ENCODE measurements at regions not wholly inside any gene's neighbourhood (a gene's known extent, or its start where the extent isn't known, plus 50 kb on each side); places are given as distances from the start of the nearest gene placed in this dataset.
"Not testable (repeated sequence)": the region's sequence is repeated elsewhere in the genome, so short reads cannot be mapped to it uniquely, and the experiment has no call there.

DNA sequence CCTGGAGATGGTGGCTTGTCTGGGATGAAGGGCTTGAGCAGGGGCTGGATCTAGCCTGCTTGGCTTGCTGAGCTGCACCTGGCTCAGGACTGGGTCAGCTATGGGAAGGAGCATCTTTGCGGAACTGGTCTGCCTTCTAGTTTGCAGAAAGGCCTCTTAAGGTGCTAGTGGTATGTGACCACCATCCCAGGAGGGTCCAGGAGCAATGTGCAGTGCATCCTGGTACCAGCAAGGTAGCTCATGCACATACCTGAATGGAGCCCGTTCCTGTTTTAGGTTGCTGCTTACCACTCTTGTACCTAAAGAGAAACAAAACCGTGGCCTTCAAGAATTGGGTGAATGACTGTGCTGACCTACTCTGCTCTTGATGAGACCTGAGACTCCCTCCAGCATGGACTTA is 118.6 kb upstream of the PELI1 start:
- WGBS, 10 experiments: 40 to 100% (median 100%) methylated on average over 1 to 3 of the region's 3 CpGs; no CpG with 5 or more reads in 2 of the 10 experiments
- Histone ChIP-seq H3K4me3 (no peak overlapping the region), H3K27ac (peak overlapping the region in 1 of 2 donors; percentile 81), H3K4me1 (replicated peaks in 1 of 2) (peaks cover 9 to 19% of the 10 kb centered on the region in 2 donors)
- ATAC-seq (replicated peaks in 6 of 8): peak in 3 of 8 experiments; percentile 16 to 44 (median 35)
- in situ Hi-C loops (cut with MboI; ENCODE audit: low pct_unique_long_range_greater_than_20kb in 2 of 9, low sequenced_read_pairs in 9 of 9, unreplicated experiment in 9 of 9): no loop called here

DNA sequence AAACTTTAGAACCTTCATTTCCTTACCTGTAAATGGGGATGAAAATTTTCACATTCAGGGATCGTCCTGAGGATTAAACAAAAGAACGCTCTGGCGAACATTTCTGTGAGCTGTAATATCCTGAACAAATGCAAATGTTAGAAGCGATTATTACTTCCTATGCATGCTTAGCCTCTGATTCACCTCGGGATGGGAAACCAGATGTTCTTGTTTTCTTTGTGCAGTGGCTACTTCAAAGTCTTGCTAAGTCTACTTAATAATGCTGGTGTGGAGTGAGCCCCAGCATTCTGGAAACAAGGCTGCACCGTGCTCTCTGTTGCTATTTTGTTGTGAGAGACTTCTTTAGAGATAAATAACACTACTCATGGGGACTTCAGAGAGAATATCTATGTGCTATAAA is 119.1 kb upstream of the PELI1 start:
- in situ Hi-C loops (cut with MboI; ENCODE audit: low pct_unique_long_range_greater_than_20kb in 2 of 9, low sequenced_read_pairs in 9 of 9, unreplicated experiment in 9 of 9): no loop called here
- Histone ChIP-seq H3K4me3 (no peak overlapping the region), H3K4me1 (replicated peaks in 1 of 2) (peaks cover 12 to 19% of the 10 kb centered on the region in 2 donors), H3K27ac (no peak overlapping the region)
- ATAC-seq (replicated peaks in 6 of 8): peak in 3 of 8 experiments; percentile 90 to 96 (median 94)
- WGBS, 10 experiments: 0 to 80% (median 20%) methylated on average over 2 to 6 of the region's 6 CpGs; no CpG with 5 or more reads in 2 of the 10 experiments

DNA sequence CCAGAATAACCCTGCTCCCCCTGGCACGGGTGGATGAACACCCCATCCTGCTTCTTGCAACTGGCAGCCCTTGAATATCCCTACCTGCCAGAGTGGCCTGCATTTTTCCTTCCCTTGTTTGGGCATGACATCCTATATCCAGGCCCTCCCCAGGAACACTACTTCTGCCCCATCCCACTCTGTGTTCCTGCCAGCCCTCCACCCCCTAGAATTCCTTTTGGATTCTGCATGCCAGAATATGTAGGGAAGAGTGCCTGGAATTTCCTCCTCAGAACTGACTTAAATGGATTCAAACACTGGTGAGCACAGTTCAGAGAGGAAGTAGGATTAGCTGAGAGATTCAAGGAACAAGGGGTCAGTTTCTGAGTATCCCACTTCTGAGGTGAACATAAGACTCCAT is 123.5 kb upstream of the PELI1 start:
- in situ Hi-C loops (cut with MboI; ENCODE audit: low pct_unique_long_range_greater_than_20kb in 2 of 9, low sequenced_read_pairs in 9 of 9, unreplicated experiment in 9 of 9): no loop called here
- H3K27ac ChIP-seq: no peak overlapping the region
- H3K4me1 ChIP-seq (replicated peaks in 1 of 2): peaks cover 5 to 13% of the 10 kb centered on the region in 2 donors
- 40 to 100% (median 60%) methylated on average over 1 of the region's 1 CpG; no CpG with 5 or more reads in 7 of the 10 experiments for WGBS, 10 experiments
- ATAC-seq (replicated peaks in 6 of 8): peak in 1 of 8 experiments; percentile 27
- H3K4me3 ChIP-seq: no peak overlapping the region

DNA sequence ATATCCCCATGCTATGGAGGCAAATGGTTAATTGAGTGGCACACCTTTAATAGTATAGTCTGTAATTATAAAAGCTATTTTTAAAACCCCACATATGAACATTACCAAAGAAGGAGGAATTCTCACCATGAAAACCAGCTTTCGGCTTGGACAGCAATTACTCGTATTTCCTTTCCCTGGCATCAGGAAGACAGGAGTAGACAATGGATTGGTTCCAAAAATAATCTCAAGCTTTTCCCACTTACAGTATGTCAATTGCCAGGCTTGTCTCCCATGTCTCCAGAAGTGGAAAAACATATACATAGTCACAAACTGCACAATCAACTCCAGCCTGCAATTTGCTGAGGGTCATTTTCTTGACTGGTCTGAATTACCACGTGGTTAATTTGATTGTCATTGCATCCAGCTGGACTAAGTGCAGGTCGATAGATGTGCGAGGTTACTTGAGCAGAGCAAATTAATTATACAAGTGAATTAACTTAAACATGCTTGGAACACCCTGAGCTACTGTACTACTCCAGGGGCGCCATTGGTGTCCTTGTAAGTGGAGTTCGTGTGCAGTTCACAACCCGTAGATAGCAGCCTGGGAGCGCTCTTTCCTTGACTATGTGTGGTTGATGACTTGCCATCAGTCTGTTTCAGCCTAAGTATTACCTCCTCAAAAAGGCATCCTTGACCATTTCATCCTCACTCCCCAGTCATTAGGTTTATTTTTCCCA is 124.3 kb upstream of the PELI1 start:
- H3K27ac ChIP-seq: no peak overlapping the region
- no peak overlapping the region for H3K4me3 ChIP-seq
- H3K4me1 ChIP-seq (replicated peaks in 1 of 2): peaks cover 11 to 18% of the 10 kb centered on the region in 2 donors
- WGBS, 10 experiments: 42 to 100% (median 82%) methylated on average over 2 to 9 of the region's 9 CpGs
- in situ Hi-C loops (cut with MboI; ENCODE audit: low pct_unique_long_range_greater_than_20kb in 2 of 9, low sequenced_read_pairs in 9 of 9, unreplicated experiment in 9 of 9): no loop called here
- ATAC-seq (replicated peaks in 6 of 8): peak in 3 of 8 experiments; percentile 24 to 62 (median 51)

DNA sequence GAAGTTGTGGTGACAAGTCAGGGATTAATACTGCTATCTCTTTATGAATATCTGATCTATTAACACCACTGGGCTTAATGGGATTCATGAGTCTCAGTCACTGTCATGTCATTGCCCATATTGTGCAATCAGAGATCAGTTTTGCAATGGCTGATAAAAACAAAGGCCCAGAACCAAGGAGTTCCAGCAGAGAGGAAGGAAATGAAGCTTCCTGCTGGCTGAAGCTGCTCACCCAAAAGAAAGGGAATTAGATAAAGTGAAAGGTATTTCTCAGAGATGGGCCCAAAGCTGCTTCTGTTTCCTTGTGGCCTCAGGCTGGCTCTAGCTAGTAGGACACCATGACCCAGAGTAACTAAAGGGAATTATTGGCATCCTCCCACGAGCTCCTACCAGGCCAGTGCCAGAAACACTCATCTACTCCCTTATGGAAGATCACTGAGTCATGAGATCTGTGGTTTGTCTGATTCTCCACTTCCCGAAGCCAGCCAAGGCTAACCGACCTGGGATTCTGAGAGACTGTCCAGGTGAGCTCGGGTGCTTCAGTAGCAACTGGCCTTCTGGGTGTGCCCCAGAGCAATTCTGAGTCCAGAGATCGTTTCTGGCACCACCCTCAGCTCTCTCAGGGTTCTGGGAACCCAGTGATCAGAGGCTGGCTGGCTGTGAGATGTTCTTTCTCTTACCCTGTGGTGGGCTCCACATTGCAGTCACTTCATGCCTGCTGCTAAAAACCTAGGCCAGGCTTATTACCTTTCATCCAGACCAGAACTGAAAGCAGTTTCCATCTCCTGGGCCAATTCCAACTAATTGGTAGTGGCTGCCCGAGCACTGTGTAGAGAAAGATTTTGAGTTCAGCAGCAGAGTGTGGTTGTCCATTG is 129.5 kb upstream of the PELI1 start:
- in situ Hi-C loops (cut with MboI; ENCODE audit: low pct_unique_long_range_greater_than_20kb in 2 of 9, low sequenced_read_pairs in 9 of 9, unreplicated experiment in 9 of 9): no loop called here
- H3K4me1 ChIP-seq (replicated peaks in 1 of 2): peaks cover 11 to 15% of the 10 kb centered on the region in 2 donors
- no peak overlapping the region for H3K27ac ChIP-seq
- no peak overlapping the region for H3K4me3 ChIP-seq
- peak in 5 of 8 experiments; percentile 31 to 84 (median 36) for ATAC-seq (replicated peaks in 6 of 8)
- WGBS, 10 experiments: 10 to 87% (median 85%) methylated on average over 2 to 4 of the region's 6 CpGs; no CpG with 5 or more reads in 6 of the 10 experiments

DNA sequence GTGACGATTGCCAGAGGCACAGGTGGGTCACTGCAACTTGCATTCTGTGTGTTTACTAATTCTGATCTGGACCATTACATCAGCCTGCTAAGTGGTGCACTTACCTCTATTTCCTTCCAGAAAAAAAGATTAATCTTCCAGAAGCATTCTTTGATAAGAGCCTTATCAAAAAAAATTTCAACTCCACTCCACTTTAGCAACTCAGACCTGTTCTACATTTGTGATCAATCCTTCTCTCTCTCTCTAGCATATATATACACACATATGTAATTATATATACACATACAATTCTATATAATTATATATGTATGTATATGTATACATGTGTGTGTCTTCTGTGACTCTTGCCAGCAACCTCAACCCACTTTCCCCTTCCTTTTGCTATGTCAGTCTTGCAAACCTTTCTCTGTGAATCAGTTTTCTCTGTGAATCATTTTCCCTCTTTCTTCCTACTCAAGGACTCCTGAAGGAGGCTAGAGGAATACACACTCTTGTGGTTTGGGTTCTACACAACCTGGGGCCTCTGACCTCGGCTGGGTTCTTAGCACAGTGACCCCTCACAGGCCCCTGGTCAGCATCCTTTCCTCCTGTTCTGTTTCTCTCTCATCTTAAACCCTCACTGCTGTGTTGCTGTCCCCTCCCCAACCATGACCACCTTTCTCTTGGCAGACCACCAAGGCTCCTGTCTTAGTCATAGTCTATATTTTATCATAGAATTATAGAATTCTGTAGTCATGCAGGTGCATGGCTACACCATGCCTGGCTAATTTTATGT is 130.4 kb upstream of the PELI1 start:
- ATAC-seq (replicated peaks in 6 of 8): no peak
- no peak overlapping the region for H3K4me3 ChIP-seq
- in situ Hi-C loops (cut with MboI; ENCODE audit: low pct_unique_long_range_greater_than_20kb in 2 of 9, low sequenced_read_pairs in 9 of 9, unreplicated experiment in 9 of 9): no loop called here
- H3K4me1 ChIP-seq (replicated peaks in 1 of 2): peaks cover 9 to 11% of the 10 kb centered on the region in 2 donors
- H3K27ac ChIP-seq: no peak overlapping the region
- 40 to 91% (median 80%) methylated on average over 1 to 2 of the region's 2 CpGs; no CpG with 5 or more reads in 3 of the 10 experiments for WGBS, 10 experiments

DNA sequence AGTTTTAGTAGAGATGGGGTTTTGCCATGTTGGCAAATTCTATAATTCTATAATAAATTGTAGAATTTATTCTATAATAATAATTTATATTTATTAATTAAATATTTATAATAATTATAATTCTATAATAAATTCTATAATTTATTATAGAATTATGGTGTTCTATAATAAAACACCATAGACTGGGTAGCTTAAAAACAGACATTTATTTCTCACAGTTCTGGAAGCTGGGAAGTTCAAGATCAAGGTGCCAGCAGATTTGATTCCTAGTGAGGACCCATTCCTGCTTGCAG is 130.9 kb upstream of the PELI1 start:
- no peak for ATAC-seq (replicated peaks in 6 of 8)
- in situ Hi-C loops (cut with MboI; ENCODE audit: low pct_unique_long_range_greater_than_20kb in 2 of 9, low sequenced_read_pairs in 9 of 9, unreplicated experiment in 9 of 9): no loop called here
- H3K27ac ChIP-seq: no peak overlapping the region
- peaks cover 6 to 11% of the 10 kb centered on the region in 2 donors for H3K4me1 ChIP-seq (replicated peaks in 1 of 2)
- no peak overlapping the region for H3K4me3 ChIP-seq

DNA sequence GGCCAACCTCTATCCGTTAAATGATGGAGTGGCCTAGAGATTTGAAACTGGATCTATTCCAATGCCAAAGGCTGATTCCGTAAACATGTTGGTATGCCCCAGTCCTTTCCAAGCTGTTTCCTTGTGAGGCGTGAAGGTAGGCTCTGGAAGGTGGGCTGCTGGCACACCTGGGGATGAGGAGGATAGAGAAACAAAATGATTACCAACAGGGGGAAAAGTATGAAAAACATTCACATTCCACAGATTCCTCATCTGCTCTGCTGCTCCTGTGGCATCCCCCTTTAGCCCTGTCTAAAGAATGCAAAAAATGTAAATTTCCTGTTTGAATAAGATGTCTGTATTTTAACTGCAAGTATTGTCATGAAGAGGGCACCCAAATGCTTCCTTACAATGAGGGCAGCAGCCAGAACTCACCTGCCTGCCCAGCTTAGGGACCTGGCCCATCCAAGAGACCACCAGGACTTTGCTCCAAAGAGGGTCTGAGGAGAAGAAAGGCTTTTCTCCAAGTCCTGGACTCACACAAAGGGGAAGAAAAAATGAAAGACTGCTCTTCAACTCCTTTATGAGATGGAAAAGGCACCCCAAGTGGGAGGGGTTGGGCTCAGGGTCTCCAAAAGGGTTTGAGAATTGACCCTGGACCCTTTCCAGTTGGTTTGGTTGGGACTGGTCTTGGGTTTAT is 132.3 kb upstream of the PELI1 start:
- 89 to 100% (median 100%) methylated on average over 1 to 3 of the region's 3 CpGs; no CpG with 5 or more reads in 4 of the 10 experiments for WGBS, 10 experiments
- in situ Hi-C loops (cut with MboI; ENCODE audit: low pct_unique_long_range_greater_than_20kb in 2 of 9, low sequenced_read_pairs in 9 of 9, unreplicated experiment in 9 of 9): no loop called here
- H3K27ac ChIP-seq: no peak overlapping the region
- peak in 1 of 8 experiments; percentile 74 for ATAC-seq (replicated peaks in 6 of 8)
- H3K4me1 ChIP-seq (replicated peaks in 1 of 2): peaks cover 6 to 11% of the 10 kb centered on the region in 2 donors
- no peak overlapping the region for H3K4me3 ChIP-seq

DNA sequence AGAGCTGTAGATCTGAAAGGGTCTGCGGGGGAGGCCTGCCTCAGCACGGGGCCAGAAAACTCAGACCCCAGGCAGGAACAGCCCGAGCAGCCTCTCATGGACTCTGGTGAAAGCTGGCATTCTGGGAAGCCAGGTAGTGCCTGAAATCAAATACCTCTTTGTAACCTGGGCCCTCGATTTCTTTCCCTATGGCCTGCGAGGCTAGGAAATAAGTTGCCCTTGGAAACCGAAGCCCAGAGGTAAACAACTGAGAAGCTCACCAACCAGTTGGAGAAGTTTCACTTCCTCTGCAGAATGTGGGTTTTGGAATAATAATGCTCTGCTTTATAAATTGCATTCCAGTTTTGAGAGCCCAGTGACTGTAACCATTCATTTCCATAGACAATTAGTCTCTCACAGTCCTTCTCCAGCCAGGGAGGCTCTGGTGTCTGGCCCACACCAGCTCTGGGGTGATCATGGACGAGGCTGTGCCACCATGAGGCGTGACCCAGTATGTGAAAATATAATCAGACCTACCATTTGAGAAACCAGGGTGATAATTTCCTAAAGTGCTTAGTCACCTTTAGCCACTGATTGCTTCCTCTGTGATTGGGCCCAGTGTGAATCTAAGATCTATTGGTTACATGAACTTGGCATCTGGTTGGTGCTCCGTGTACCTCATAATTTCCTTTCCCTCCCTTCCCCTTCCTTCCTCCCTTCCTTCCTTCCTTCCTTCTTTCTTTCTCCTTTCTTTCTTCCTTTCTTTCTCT is 133.1 kb upstream of the PELI1 start:
- WGBS, 10 experiments: 76 to 100% (median 93%) methylated on average over 1 to 6 of the region's 9 CpGs; no CpG with 5 or more reads in 1 of the 10 experiments
- in situ Hi-C loops (cut with MboI; ENCODE audit: low pct_unique_long_range_greater_than_20kb in 2 of 9, low sequenced_read_pairs in 9 of 9, unreplicated experiment in 9 of 9): no loop called here
- ATAC-seq (replicated peaks in 6 of 8): peak in 3 of 8 experiments; percentile 9 to 79 (median 27)

DNA sequence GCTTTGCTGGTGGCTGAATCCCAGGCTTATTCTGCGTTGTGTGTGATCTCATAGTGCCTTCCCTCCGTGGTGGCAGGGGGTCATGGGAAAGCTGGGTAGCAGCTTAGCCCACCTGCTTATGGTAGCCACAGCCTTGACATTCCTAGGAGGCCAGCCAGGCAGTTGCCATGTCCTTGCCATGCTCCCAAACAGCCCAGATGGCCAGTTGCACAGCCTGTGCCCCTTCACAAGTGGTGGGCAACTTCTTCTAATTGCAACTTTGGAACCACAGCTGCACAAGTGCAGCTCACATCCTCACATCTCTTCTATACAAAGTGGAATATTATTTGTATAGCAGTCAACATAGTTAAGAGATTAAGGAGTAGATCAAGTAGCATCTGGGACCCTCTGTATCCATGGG is 136.6 kb upstream of the PELI1 start:
- H3K4me3 ChIP-seq; H3K27ac ChIP-seq; ATAC-seq (replicated peaks in 6 of 8); in situ Hi-C loops (cut with MboI; ENCODE audit: low pct_unique_long_range_greater_than_20kb in 2 of 9, low sequenced_read_pairs in 9 of 9, unreplicated experiment in 9 of 9): not testable (repeated sequence)
- no CpG with 5 or more reads among the region's 2 CpGs for WGBS, 10 experiments
- H3K4me1 ChIP-seq (replicated peaks in 1 of 2): peaks cover 0 to 14% of the 10 kb centered on the region in 2 donors

More for the DNA sequence above, 133.1 kb upstream of the PELI1 start:
- peaks cover 6 to 11% of the 10 kb centered on the region in 2 donors for H3K4me1 ChIP-seq (replicated peaks in 1 of 2)
- H3K27ac ChIP-seq: no peak overlapping the region
- H3K4me3 ChIP-seq: no peak overlapping the region

DNA sequence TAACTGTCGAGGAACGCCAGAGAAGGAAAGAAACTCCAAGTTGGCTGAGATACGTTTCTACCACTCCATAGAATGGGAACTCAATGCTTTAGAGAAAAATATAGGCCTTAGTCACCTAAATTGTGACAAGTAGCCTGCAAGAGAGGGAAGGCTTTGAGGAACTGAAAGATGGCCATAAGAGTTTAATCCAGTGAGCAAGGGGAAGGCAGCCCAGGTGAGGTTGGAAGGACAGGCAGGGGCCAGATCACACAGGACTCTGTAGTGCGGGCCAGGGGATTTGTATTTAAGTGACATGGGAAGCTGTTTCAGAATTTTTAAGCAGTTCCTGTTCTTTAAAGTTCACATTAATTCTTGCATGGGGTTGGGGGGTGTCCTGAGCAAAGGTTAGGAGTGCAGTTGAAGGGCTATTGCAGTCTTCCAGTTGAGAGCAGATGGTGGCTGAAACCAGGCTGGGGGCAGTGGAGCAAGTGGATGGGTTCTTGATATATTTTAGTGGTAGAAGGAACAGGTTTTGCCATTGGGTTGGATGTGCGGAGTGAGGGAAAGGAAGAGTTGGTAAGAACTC is 138.9 kb upstream of the PELI1 start:
- Histone ChIP-seq H3K27ac (no peak overlapping the region), H3K4me3 (no peak overlapping the region), H3K4me1 (replicated peaks in 1 of 2) (peaks cover 6 to 24% of the 10 kb centered on the region in 2 donors)
- 87 to 100% (median 100%) methylated on average over 1 to 5 of the region's 5 CpGs; no CpG with 5 or more reads in 1 of the 10 experiments for WGBS, 10 experiments
- in situ Hi-C loops (cut with MboI; ENCODE audit: low pct_unique_long_range_greater_than_20kb in 2 of 9, low sequenced_read_pairs in 9 of 9, unreplicated experiment in 9 of 9): no loop called here
- ATAC-seq (replicated peaks in 6 of 8): no peak
